Mammary epithelial cell (primary cell): ENCODE measurements at regions not wholly inside any gene's neighbourhood (a gene's known extent, or its start where the extent isn't known, plus 50 kb on each side); places are given as distances from the start of the nearest gene placed in this dataset.

ENCODE experiments used
- CTCF ChIP-seq, 2 donors: IDR thresholded peaks in 1 of 2; conservative IDR thresholded peaks in 1 of 2; 2 replicates each; pipeline ENCODE4 v1.5.1; 2011 to 2012; ENCODE audit warnings: inconsistent platforms in 2 of 2, low read length in 2 of 2, mild to moderate bottlenecking in 2 of 2, control low read depth in 1 of 2, low read depth in 1 of 2; ENCODE audit not compliant: insufficient read depth in 1 of 2; ENCODE audit errors: extremely low read depth in 1 of 2
- EZH2 ChIP-seq: IDR thresholded peaks from 2 replicates; pipeline ENCODE4 v1.6.1; 2012; ENCODE audit warnings: low read length, inconsistent platforms, borderline replicate concordance

- TF ChIP-seq EZH2 (no peak), CTCF (conservative IDR thresholded peaks at IDR 0.05 in 1 of 2, IDR thresholded peaks at IDR 0.05 in 1 of 2; ENCODE audit: extremely low read depth in 1 of 2, insufficient read depth in 1 of 2, low read depth in 1 of 2, low read length in 2 of 2) (no peak)
These were observed 268.9 kb downstream of the ETNK1 start for GRCh38 chr12:22893878-22894277.
